NOMO-1 treated with dmso at 0.1 percent for 144 hours (cell line): ENCODE measurements at regions not wholly inside any gene's neighbourhood (a gene's known extent, or its start where the extent isn't known, plus 50 kb on each side); places are given as distances from the start of the nearest gene placed in this dataset.
A peak's percentile ranks its signal among the peaks of the same experiment; 100 is the strongest.

Source experiments
- DNase-seq: peaks from one replicate; lab custom pipeline; 2025; ENCODE audit not compliant: unreplicated experiment; lab: John Stamatoyannopoulos, UW

GRCh38 chr3:107943786-107944523 is 146.9 kb downstream of the CD47 start:
- peak; percentile 69 for DNase-seq

DNA sequence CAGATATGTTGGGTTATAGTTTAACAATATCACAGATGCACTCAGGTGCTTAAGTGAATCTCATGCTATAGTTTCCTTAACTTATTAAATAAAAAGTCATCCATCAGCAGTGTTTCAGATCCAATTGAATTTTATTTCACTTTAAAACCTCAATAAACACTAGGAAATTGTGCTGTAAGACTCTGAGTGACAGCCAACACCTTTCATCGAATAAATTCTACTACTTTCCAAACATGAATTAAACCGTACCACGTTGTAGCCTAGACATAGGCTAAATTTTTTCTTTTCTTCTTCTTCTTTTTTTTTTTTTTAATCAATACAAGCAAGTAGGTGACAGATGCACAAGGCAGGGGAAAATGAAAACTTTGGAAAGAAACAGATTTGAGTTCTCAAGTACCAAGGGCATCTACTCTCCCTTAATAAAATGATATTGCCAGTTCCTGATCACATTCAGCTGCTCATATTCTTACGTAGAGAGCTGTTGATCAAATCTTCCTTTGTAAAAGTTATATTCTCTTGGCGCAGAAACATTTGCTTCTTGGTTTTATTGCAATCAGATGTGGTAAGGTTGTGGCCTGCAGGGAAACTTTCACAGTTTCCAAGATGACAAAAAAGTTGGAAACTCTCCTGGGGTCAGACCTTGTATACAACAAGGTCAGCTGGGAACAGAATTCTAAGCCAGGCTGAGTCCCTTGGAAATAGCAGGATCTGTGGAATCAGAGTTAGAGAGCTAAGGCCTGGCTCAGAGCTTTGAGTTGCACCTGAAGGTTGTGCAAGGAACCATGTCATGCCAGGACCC is 147.7 kb downstream of the CD47 start:
- no peak for DNase-seq

- DNase-seq: no peak
Measured at GRCh38 chr3:107942244-107942643, 148.6 kb downstream of the CD47 start.

DNA sequence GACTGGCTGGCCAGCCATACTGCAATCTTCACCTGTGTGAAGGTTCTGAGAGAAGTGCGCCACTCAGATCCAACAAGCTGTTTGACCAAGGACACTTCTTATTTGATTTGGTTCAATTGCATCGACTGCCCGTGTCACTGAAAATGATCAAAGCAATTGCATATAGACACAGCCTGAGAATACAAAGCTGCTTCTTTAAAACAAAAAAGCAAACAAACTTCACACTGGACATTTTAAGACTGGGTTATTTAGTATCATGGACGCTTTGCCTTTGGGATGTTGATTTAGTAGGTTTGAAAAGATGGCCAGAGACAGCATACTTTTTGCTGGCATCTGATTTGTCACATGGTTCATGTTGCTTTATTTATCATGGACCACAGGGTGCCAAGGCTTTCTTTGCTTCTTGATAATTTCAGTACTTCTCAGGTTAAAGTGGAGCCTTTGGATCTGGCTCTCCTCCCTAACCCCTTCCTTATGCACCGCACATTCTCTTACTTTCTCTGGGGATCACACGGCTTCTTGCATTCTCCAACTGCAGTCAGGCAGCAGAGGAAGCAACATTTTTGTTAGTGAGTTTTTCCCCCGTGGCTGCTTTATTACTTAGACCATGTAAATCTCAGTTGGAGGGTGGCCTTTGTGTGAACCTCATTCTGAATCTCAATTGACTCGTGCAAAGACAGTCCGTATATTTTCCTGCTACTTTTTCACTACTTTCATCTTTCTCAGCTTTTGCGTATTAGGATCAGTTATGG is 151.0 kb downstream of the CD47 start:
- DNase-seq: no peak

DNA sequence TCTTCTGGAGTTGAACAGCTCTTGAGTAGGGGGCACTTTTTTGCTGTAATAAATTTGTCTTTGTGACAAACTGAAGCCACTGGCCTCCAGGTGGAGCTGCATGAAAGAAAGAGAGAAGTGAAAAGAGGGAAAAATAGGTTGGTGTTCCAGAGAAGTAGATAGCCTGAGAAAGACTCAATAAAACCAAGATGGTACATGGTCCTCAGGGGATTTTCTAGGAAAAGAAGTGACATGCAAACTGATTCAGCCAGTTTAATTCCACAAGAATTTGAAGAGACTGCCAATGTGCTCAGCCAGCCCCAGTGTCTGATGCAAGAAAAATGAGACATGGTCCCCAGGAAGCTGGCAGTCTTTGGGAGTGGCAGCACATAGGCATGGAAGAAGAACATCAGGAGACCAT is 152.7 kb downstream of the CD47 start:
- DNase-seq: no peak

DNA sequence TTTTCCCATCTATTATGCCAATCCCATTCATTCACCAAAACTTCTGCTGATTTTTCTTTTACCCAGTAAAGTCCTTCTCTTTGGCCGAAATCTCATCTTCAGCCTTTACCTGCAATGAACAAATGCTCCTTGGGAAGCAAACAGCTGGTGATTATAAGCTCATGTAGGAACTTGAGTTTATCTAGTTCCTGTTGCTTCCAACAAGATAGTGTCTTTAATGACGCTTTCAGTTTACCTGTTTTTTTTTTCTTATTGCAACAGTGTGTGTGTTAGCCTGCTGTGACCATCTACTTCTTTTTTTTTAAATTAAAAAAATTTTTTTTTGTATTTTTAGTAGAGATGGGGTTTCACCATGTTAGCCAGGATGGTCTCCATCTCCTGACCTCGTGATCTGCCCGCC is 156.0 kb downstream of the CD47 start:
- no peak for DNase-seq

- DNase-seq: no peak
Measured at GRCh38 chr3:107933450-107933849, 157.4 kb downstream of the CD47 start.

DNA sequence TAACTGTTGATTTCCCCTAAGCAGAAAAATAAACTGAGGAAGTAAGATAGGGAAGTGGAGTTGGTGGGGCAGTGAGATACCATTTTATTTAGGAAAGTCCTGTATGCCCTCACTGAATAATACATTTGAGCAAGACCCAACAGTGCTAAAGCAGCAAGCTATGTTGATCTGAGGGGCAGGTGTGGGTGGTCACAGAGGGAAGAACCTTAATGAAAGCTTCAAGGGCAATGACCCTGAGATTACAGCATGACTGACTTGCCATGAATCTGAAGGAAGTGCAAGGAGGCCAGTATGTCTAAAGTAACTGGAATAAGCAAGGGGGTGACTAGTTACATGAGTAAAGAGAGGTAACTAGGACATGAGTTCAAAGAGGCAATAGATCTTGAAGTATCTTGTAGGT is 159.5 kb downstream of the CD47 start:
- no peak for DNase-seq

- DNase-seq: no peak
Measured at GRCh38 chr3:107929088-107929487, 161.7 kb downstream of the CD47 start.

GRCh38 chr3:107928084-107928445 is 162.8 kb downstream of the CD47 start:
- peak; percentile 32 for DNase-seq

DNA sequence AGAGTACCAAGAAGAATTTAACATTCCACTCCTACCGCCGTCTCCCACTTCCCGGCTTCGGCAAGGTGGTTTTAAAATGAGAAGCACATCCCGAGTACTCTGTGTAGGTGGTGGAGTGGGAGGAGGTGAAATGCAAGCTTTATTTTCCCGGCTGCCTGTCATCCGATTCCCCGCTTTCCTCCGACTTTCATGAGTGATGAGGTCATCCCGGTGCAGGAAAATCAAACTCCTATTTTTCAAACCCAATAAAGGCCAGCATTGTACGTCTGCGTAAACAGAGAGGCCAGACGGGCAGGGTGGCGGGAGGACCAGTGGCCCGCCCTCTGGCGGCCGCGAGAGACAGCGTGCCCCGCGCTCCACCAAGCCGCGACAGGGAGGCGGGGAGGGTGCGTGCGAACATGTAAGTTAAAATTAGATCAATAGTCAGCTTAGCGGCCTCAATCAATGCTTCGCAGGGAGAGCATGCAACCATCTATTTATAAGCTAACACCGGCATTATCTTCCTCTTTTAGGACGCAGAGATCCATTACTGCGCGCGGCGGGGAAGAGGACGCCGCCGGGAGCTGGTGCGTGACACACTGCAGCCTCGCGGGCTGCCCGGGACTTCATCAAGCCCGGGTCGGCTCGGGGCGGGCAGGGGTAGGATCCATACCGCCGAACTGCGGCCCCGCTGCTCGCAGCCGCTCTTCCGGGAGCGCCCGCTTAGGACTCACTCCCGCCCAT is 163.3 kb downstream of the CD47 start:
- DNase-seq: peak; percentile 71

GRCh38 chr3:107925851-107926250 is 165.0 kb downstream of the CD47 start:
- no peak for DNase-seq

- DNase-seq: no peak
Measured at GRCh38 chr3:107921038-107921437, 169.8 kb downstream of the CD47 start.

- DNase-seq: no peak
Measured at GRCh38 chr3:107920538-107920937, 170.3 kb downstream of the CD47 start.

DNA sequence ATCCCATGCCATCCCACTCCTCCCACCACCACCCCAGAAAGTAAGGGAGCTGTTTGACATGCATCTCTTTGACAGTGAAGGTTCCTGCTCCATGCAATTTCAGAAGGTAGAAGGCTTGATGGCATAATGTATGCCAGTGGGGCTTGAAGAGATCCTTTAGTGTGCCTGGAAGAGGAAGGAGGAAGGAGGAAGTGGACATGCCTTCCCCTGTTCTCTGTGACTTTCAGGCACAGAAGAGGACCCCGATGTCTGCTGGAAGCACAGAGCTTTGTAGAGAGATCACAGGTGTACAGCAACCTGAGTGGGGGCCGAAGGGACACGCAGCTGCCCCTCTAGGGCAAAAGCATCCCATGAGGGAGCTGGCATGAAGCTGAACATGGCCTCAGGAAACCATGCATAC is 171.6 kb downstream of the CD47 start:
- DNase-seq: no peak

DNA sequence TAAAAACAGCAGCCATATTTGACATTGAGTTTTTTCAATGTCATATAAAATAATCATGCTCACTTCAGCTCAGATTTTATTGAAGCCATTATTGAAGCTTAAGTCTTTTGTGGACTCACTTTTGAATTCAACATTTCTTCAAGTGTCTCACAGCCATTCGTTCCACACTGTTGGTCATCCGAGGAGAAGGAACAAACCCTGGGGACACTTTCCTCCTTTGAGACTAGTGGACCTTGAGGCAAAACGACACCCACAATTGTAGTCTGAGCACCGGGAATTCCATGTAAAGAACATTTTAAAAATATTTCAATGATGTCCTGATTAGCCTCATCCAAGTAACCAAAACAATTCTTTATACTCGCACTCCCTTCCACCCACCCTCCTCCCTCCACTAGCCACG is 174.7 kb downstream of the CD47 start:
- DNase-seq: no peak

DNA sequence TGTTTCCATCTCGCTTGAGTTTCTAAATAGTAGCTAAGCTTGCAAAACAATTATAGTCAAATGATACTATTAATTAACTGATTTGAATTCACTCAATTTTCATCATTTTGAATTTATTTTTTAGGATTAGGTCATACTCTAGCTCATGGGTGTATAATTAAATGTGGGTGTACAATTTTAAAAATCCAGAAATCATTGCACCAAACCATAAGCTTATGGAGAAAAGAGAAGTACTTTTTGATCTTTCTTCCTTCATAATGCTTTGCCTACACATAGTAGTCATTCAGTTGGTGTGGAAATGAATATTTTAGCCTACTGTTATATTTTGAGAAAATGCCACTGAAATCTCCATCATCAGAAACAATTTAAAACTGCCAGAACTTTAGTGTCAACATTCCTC is 175.1 kb downstream of the CD47 start:
- no peak for DNase-seq

GRCh38 chr3:107913701-107914100 is 177.1 kb downstream of the CD47 start:
- DNase-seq: no peak

- no peak for DNase-seq
Measured at GRCh38 chr3:107911337-107912000, 179.4 kb downstream of the CD47 start.

GRCh38 chr3:107910713-107911259 is 180.0 kb downstream of the CD47 start:
- no peak for DNase-seq
